ENCODE measurements at regions not wholly inside any gene's neighbourhood (a gene's known extent, or its start where the extent isn't known, plus 50 kb on each side); places are given as distances from the start of the nearest gene placed in this dataset.

DNA sequence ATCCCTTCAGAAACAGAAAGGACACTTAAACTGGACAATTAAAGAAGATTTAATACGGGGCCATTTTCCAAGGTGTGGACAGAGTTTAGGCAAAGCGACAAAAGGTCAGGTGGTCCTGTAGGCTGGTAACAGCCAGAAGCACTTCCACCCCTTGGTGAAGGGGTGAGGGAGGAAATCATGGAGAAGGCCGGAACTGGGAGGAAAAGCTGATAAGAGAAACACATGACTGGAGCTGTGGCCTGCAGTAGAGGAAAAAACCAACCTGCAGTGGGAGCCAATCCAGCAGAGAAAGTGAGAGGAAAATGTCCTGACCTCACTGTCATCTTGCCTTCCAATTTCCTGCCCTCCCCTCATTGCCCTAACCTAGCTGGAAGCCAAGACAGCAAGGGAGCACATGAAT, 249.8 kb downstream of the LMO4 start:
- no peaks in the 10 kb centered on the region for H3K36me3 Mint-ChIP-seq (ENCODE audit: low read depth, unreplicated experiment)
- no peak overlapping the region for H3K4me3 Mint-ChIP-seq (ENCODE audit: unreplicated experiment)
- Histone ChIP-seq H3K36me3 (ENCODE audit: insufficient read depth, low read length) (no peaks in the 10 kb centered on the region), H3K79me2 (ENCODE audit: insufficient read depth, low read length) (no peaks in the 10 kb centered on the region), H3K4me3 (ENCODE audit: insufficient read depth, low read depth, low read length) (no peak overlapping the region), H3K27ac (ENCODE audit: low read depth, low read length) (no peak overlapping the region), H3K4me1 (ENCODE audit: insufficient read depth, low read length) (no peaks in the 10 kb centered on the region), H3K9ac (ENCODE audit: low read length) (no peak overlapping the region), H2AFZ (ENCODE audit: low read depth, low read length) (no peak overlapping the region), H4K20me1 (ENCODE audit: insufficient read depth, low read length) (no peaks in the 10 kb centered on the region), H3K27me3 (ENCODE audit: insufficient read depth, low read length) (no peaks in the 10 kb centered on the region), H3K4me2 (ENCODE audit: low read length) (no peak overlapping the region), H3K9me3 (ENCODE audit: insufficient read depth, low read depth, low read length) (no peaks in the 10 kb centered on the region)
- H3K27me3 Mint-ChIP-seq (ENCODE audit: low read depth, unreplicated experiment), result no peaks in the 10 kb centered on the region
- DNase-seq (ENCODE audit: low read depth), result no peak
- no peak for FAIRE-seq
- H3K4me1 Mint-ChIP-seq (ENCODE audit: low read depth, unreplicated experiment), result no peaks in the 10 kb centered on the region
- TF ChIP-seq, protein P1, sequence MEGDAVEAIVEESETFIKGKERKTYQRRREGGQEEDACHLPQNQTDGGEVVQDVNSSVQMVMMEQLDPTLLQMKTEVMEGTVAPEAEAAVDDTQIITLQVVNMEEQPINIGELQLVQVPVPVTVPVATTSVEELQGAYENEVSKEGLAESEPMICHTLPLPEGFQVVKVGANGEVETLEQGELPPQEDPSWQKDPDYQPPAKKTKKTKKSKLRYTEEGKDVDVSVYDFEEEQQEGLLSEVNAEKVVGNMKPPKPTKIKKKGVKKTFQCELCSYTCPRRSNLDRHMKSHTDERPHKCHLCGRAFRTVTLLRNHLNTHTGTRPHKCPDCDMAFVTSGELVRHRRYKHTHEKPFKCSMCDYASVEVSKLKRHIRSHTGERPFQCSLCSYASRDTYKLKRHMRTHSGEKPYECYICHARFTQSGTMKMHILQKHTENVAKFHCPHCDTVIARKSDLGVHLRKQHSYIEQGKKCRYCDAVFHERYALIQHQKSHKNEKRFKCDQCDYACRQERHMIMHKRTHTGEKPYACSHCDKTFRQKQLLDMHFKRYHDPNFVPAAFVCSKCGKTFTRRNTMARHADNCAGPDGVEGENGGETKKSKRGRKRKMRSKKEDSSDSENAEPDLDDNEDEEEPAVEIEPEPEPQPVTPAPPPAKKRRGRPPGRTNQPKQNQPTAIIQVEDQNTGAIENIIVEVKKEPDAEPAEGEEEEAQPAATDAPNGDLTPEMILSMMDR (IDR thresholded peaks at IDR 0.05; ENCODE audit: insufficient read depth, low read depth, low read length), result no peak
- TF ChIP-seq EZH2 (IDR thresholded peaks at IDR 0.05; ENCODE audit: insufficient read depth, low read length), result no peak
- H3K27ac Mint-ChIP-seq (ENCODE audit: unreplicated experiment), result no peak overlapping the region
- no peaks in the 10 kb centered on the region for H3K9me3 Mint-ChIP-seq (ENCODE audit: unreplicated experiment)

DNA sequence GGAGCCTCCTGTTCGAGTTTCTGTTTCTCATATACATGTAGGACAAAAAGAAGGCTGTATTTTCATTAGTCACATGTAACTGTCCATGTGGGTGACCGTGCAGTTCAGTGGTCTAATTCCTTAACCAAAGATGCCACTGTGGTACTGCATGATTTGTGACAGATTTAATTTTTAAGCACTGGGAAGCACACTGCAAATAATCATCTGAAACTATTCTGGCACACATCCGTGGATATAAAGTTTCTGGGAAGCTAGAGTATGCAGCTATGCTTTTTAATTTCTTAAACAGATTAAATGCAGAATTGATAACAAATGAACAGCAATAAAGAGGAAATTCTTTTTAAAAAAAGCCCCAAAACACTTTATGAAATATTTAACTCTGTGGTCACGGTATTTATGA, 254.8 kb downstream of the LMO4 start:
- H3K79me2 ChIP-seq (ENCODE audit: insufficient read depth, low read length), result no peaks in the 10 kb centered on the region
- no peak overlapping the region for H3K9ac ChIP-seq (ENCODE audit: low read length)
- H3K27ac ChIP-seq (ENCODE audit: low read depth, low read length), result no peak overlapping the region
- no peaks in the 10 kb centered on the region for H4K20me1 ChIP-seq (ENCODE audit: insufficient read depth, low read length)
- FAIRE-seq, result no peak
- Mint-ChIP-seq H3K27me3 (ENCODE audit: low read depth, unreplicated experiment) (peaks cover 3% of the 10 kb centered on the region), H3K27ac (ENCODE audit: unreplicated experiment) (no peak overlapping the region), H3K9me3 (ENCODE audit: unreplicated experiment) (no peaks in the 10 kb centered on the region), H3K36me3 (ENCODE audit: low read depth, unreplicated experiment) (no peaks in the 10 kb centered on the region), H3K4me1 (ENCODE audit: low read depth, unreplicated experiment) (no peaks in the 10 kb centered on the region), H3K4me3 (ENCODE audit: unreplicated experiment) (no peak overlapping the region)
- DNase-seq (ENCODE audit: low read depth), result no peak
- no peaks in the 10 kb centered on the region for H3K27me3 ChIP-seq (ENCODE audit: insufficient read depth, low read length)
- no peak overlapping the region for H3K4me2 ChIP-seq (ENCODE audit: low read length)
- H3K9me3 ChIP-seq (ENCODE audit: insufficient read depth, low read depth, low read length), result no peaks in the 10 kb centered on the region
- H2AFZ ChIP-seq (ENCODE audit: low read depth, low read length), result no peak overlapping the region
- no peaks in the 10 kb centered on the region for H3K36me3 ChIP-seq (ENCODE audit: insufficient read depth, low read length)
- no peak for TF ChIP-seq EZH2 (IDR thresholded peaks at IDR 0.05; ENCODE audit: insufficient read depth, low read length)
- TF ChIP-seq, protein P1 (IDR thresholded peaks at IDR 0.05; ENCODE audit: insufficient read depth, low read depth, low read length), result no peak
- H3K4me3 ChIP-seq (ENCODE audit: insufficient read depth, low read depth, low read length), result no peak overlapping the region
- H3K4me1 ChIP-seq (ENCODE audit: insufficient read depth, low read length), result no peaks in the 10 kb centered on the region

DNA sequence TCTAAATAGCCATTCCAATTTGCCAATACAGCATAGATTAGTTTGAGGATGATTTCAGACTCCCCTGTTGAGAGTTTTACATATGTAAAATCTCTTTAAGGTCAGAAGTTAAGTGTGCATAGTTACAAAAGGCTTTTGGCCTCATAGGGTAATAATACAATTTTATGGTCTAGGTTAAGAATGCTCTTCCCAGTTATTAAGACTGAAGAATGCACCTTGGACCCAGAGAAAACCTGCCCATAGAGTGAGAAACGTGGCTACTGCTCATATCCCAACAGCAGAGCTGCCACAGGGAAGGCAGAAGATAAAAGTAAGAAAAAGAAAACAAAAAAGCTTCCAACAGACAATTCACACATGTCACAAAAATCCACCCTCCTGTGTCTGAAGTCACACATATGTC, 255.9 kb downstream of the LMO4 start:
- no peaks in the 10 kb centered on the region for H3K27me3 ChIP-seq (ENCODE audit: insufficient read depth, low read length)
- H3K9me3 ChIP-seq (ENCODE audit: insufficient read depth, low read depth, low read length), result no peaks in the 10 kb centered on the region
- no peaks in the 10 kb centered on the region for H3K79me2 ChIP-seq (ENCODE audit: insufficient read depth, low read length)
- no peaks in the 10 kb centered on the region for H3K4me1 ChIP-seq (ENCODE audit: insufficient read depth, low read length)
- no peaks in the 10 kb centered on the region for H3K36me3 ChIP-seq (ENCODE audit: insufficient read depth, low read length)
- H3K4me2 ChIP-seq (ENCODE audit: low read length), result no peak overlapping the region
- no peaks in the 10 kb centered on the region for H4K20me1 ChIP-seq (ENCODE audit: insufficient read depth, low read length)
- DNase-seq (ENCODE audit: low read depth) (no peak), FAIRE-seq (no peak)
- Mint-ChIP-seq H3K36me3 (ENCODE audit: low read depth, unreplicated experiment) (no peaks in the 10 kb centered on the region), H3K27me3 (ENCODE audit: low read depth, unreplicated experiment) (peaks cover 3% of the 10 kb centered on the region), H3K27ac (ENCODE audit: unreplicated experiment) (no peak overlapping the region), H3K9me3 (ENCODE audit: unreplicated experiment) (no peaks in the 10 kb centered on the region), H3K4me1 (ENCODE audit: low read depth, unreplicated experiment) (no peaks in the 10 kb centered on the region), H3K4me3 (ENCODE audit: unreplicated experiment) (no peak overlapping the region)
- H3K9ac ChIP-seq (ENCODE audit: low read length), result no peak overlapping the region
- H2AFZ ChIP-seq (ENCODE audit: low read depth, low read length), result no peak overlapping the region
- TF ChIP-seq, protein P1 (IDR thresholded peaks at IDR 0.05; ENCODE audit: insufficient read depth, low read depth, low read length), result no peak
- H3K4me3 ChIP-seq (ENCODE audit: insufficient read depth, low read depth, low read length), result no peak overlapping the region
- H3K27ac ChIP-seq (ENCODE audit: low read depth, low read length), result no peak overlapping the region
